ENCODE measurements at regions not wholly inside any gene's neighbourhood (a gene's known extent, or its start where the extent isn't known, plus 50 kb on each side); places are given as distances from the start of the nearest gene placed in this dataset.

GRCh38 chr15:96088650-96089049 lies 241.8 kb upstream of the NR2F2 start:
- TF ChIP-seq POLR2AphosphoS5 (IDR thresholded peaks at IDR 0.05) = no peak
- no peak for TF ChIP-seq CTCF (IDR thresholded peaks at IDR 0.05)

Data from suprapubic skin (tissue), 3 donors.